Liver (tissue), 8 donors: ENCODE measurements at regions not wholly inside any gene's neighbourhood (a gene's known extent, or its start where the extent isn't known, plus 50 kb on each side); places are given as distances from the start of the nearest gene placed in this dataset.

Source experiments
- DNase-seq: peaks from one replicate; pipeline ENCODE4 v3.0.0-alpha.2; 2017; ENCODE audit warnings: low spot score
- H3K27ac ChIP-seq, 2 donors: one replicate each; pipeline ENCODE4 v1.7.0; 2013; ENCODE audit warnings: inconsistent platforms in 2 of 2, low read length in 2 of 2, control low read depth in 1 of 2, low read depth in 1 of 2, mild to moderate bottlenecking in 1 of 2
- H3K27me3 ChIP-seq, 4 donors: one replicate each; pipeline versions ENCODE4 v1.6.1 to v1.7.0; 2013; ENCODE audit warnings: low read length in 3 of 4, inconsistent platforms in 1 of 4, mild to moderate bottlenecking in 1 of 4, moderate library complexity in 1 of 4; ENCODE audit not compliant: control insufficient read depth in 4 of 4, insufficient read depth in 4 of 4
- H3K36me3 ChIP-seq, 4 donors: one replicate each; pipeline versions ENCODE4 v1.6.1 to v1.7.0; 2013; ENCODE audit warnings: low read length in 3 of 4, mild to moderate bottlenecking in 3 of 4, low read depth in 1 of 4, moderate library complexity in 1 of 4; ENCODE audit not compliant: control insufficient read depth in 4 of 4, insufficient read depth in 3 of 4
- H3K4me1 ChIP-seq, 4 donors: one replicate each; pipeline versions ENCODE4 v1.6.1 to v1.7.0; 2013; ENCODE audit warnings: low read length in 3 of 4, mild to moderate bottlenecking in 3 of 4, moderate library complexity in 1 of 4; ENCODE audit not compliant: control insufficient read depth in 4 of 4, insufficient read depth in 4 of 4
- H3K4me3 ChIP-seq, 3 donors: one replicate each; pipeline versions ENCODE4 v1.6.1 to v1.7.0; 2013; ENCODE audit warnings: low read length in 3 of 3, control low read depth in 1 of 3, low read depth in 1 of 3, mild to moderate bottlenecking in 1 of 3
- H3K9ac ChIP-seq, 2 donors: one replicate each; pipeline ENCODE4 v1.7.0; 2013; ENCODE audit warnings: low read length in 2 of 2, mild to moderate bottlenecking in 2 of 2, moderate library complexity in 2 of 2, control low read depth in 1 of 2, low read depth in 1 of 2
- H3K9me3 ChIP-seq, 4 donors: one replicate each; pipeline versions ENCODE4 v1.6.1 to v1.7.0; 2013; ENCODE audit warnings: low read length in 3 of 4; ENCODE audit not compliant: control insufficient read depth in 4 of 4
- EGR1 ChIP-seq, 2 donors: IDR thresholded peaks; 2 replicates each; pipeline ENCODE4 v1.6.1; 2016 to 2018; ENCODE audit warnings: antibody characterized with exemption in 2 of 2, low read depth in 2 of 2
- FOXA1 ChIP-seq: IDR thresholded peaks from 2 replicates; pipeline ENCODE4 v1.6.1; 2016; ENCODE audit warnings: antibody characterized with exemption
- FOXA2 ChIP-seq: IDR thresholded peaks from 2 replicates; pipeline ENCODE4 v1.6.1; 2016; ENCODE audit warnings: antibody characterized with exemption
- GABPA ChIP-seq, 2 donors: IDR thresholded peaks in 1 of 2; conservative IDR thresholded peaks in 1 of 2; 2 replicates each; pipeline ENCODE4 v1.6.1; 2016; ENCODE audit warnings: antibody characterized with exemption in 2 of 2, mild to moderate bottlenecking in 1 of 2, moderate library complexity in 1 of 2
- HNF4A ChIP-seq, 2 donors: conservative IDR thresholded peaks; 2 replicates each; pipeline ENCODE4 v1.6.1; 2016; ENCODE audit warnings: antibody characterized with exemption in 2 of 2, mild to moderate bottlenecking in 2 of 2
- HNF4G ChIP-seq: IDR thresholded peaks from 2 replicates; pipeline ENCODE4 v1.6.1; 2016; ENCODE audit warnings: antibody characterized with exemption
- JUND ChIP-seq, 2 donors: IDR thresholded peaks; 2 replicates each; pipeline ENCODE4 v1.6.1; 2016; ENCODE audit warnings: antibody characterized with exemption in 2 of 2
- NR2F2 ChIP-seq: IDR thresholded peaks from 2 replicates; pipeline ENCODE4 v1.6.1; 2016; ENCODE audit warnings: antibody characterized with exemption
- RAD21 ChIP-seq, 2 donors: IDR thresholded peaks; 2 replicates each; pipeline ENCODE4 v1.6.1; 2016; ENCODE audit warnings: antibody characterized with exemption in 2 of 2, mild to moderate bottlenecking in 2 of 2
- RXRA ChIP-seq, 2 donors: IDR thresholded peaks; 2 replicates each; pipeline ENCODE4 v1.6.1; 2017 to 2018; ENCODE audit warnings: antibody characterized with exemption in 2 of 2, mild to moderate bottlenecking in 1 of 2
- SP1 ChIP-seq: IDR thresholded peaks from 2 replicates; pipeline ENCODE4 v1.6.1; 2018; ENCODE audit warnings: antibody characterized with exemption, mild to moderate bottlenecking
- TAF1 ChIP-seq: conservative IDR thresholded peaks from 2 replicates; pipeline ENCODE4 v1.6.1; 2016; ENCODE audit warnings: antibody characterized with exemption, mild to moderate bottlenecking
- WGBS: extraction: QIAGEN DNeasy Blood & Tissue Kit; methylation state at CpG from one replicate; pipeline ENCODE4 v1.1.7; 2013; 5-methylcytosine and 5-hydroxymethylcytosine counted together
- TF ChIP-seq, protein P1 (sequence below): fragments of 150-350 bp; IDR thresholded peaks from 2 replicates; pipeline ENCODE4 v1.5.1; 2017; ENCODE audit warnings: improper control_type of control experiment, low read depth, low read length; ENCODE audit not compliant: missing input control
- TF ChIP-seq, protein P2 (sequence below): IDR thresholded peaks from 2 replicates; pipeline ENCODE4 v1.6.1; 2016; ENCODE audit warnings: antibody characterized with exemption, mild to moderate bottlenecking
- TF ChIP-seq, protein P3 (sequence below): IDR thresholded peaks from 2 replicates; pipeline ENCODE4 v1.6.1; 2016; ENCODE audit warnings: antibody characterized with exemption
- TF ChIP-seq, protein P4 (sequence below): IDR thresholded peaks from 2 replicates; pipeline ENCODE4 v1.6.1; 2016; ENCODE audit warnings: antibody characterized with exemption
- donor health status: healthy.
- donor health status: healthy.
- donor health status: healthy.
- donor health status: healthy.
- donor health status: healthy.

DNA sequence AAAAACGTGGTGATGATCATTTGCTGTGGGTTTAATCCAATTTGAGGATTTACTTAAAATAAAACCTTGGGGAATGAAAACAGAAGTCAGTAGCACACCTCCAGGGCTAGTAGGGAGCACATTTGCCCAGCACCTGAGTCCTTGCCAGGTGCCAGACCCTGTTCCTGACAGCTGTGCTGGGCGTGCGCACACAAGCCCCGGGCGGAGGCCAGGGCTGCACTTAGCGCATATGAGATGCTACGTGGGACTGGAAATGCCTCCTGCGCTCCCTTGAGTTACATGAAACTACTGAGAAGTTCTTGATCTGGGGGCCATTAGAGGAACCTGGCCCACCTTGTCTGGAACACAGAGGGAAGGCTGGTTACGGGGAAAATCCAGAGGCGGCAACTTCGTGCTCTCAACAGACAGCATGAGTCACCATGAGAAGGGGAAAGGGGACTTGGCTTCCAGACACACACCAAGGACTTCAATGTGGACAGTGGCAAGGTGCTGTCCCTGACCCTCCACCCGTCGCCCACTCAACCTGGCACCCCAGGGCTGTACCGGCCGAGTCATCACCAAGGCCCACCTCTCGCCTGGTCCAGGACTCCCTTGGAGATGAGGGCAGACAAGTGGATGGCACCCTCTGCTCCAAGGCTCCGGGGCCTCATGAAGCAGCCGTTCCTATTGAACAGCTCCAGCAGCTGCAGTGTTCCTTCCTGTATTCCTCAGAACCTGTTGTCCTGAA, 1468.6 kb downstream of the BRD1 start:
- H3K27me3 ChIP-seq = peaks cover 0 to 8% (median 0%) of the 10 kb centered on the region in 4 donors
- H3K36me3 ChIP-seq = no peaks in the 10 kb centered on the region
- no peak overlapping the region for H3K27ac ChIP-seq
- no peak for DNase-seq
- no peak for TF ChIP-seq FOXA2
- TF ChIP-seq, protein P1, sequence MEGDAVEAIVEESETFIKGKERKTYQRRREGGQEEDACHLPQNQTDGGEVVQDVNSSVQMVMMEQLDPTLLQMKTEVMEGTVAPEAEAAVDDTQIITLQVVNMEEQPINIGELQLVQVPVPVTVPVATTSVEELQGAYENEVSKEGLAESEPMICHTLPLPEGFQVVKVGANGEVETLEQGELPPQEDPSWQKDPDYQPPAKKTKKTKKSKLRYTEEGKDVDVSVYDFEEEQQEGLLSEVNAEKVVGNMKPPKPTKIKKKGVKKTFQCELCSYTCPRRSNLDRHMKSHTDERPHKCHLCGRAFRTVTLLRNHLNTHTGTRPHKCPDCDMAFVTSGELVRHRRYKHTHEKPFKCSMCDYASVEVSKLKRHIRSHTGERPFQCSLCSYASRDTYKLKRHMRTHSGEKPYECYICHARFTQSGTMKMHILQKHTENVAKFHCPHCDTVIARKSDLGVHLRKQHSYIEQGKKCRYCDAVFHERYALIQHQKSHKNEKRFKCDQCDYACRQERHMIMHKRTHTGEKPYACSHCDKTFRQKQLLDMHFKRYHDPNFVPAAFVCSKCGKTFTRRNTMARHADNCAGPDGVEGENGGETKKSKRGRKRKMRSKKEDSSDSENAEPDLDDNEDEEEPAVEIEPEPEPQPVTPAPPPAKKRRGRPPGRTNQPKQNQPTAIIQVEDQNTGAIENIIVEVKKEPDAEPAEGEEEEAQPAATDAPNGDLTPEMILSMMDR = no peak
- TF ChIP-seq SP1 = no peak
- TF ChIP-seq EGR1 (IDR thresholded peaks at IDR 0.05; ENCODE audit: low read depth in 2 of 2) = no peak
- TF ChIP-seq, protein P2, sequence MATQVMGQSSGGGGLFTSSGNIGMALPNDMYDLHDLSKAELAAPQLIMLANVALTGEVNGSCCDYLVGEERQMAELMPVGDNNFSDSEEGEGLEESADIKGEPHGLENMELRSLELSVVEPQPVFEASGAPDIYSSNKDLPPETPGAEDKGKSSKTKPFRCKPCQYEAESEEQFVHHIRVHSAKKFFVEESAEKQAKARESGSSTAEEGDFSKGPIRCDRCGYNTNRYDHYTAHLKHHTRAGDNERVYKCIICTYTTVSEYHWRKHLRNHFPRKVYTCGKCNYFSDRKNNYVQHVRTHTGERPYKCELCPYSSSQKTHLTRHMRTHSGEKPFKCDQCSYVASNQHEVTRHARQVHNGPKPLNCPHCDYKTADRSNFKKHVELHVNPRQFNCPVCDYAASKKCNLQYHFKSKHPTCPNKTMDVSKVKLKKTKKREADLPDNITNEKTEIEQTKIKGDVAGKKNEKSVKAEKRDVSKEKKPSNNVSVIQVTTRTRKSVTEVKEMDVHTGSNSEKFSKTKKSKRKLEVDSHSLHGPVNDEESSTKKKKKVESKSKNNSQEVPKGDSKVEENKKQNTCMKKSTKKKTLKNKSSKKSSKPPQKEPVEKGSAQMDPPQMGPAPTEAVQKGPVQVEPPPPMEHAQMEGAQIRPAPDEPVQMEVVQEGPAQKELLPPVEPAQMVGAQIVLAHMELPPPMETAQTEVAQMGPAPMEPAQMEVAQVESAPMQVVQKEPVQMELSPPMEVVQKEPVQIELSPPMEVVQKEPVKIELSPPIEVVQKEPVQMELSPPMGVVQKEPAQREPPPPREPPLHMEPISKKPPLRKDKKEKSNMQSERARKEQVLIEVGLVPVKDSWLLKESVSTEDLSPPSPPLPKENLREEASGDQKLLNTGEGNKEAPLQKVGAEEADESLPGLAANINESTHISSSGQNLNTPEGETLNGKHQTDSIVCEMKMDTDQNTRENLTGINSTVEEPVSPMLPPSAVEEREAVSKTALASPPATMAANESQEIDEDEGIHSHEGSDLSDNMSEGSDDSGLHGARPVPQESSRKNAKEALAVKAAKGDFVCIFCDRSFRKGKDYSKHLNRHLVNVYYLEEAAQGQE = no peak
- no peak for TF ChIP-seq GABPA (IDR thresholded peaks at IDR 0.05 in 1 of 2, conservative IDR thresholded peaks at IDR 0.05 in 1 of 2)
- no peak for TF ChIP-seq HNF4G
- TF ChIP-seq, protein P3, sequence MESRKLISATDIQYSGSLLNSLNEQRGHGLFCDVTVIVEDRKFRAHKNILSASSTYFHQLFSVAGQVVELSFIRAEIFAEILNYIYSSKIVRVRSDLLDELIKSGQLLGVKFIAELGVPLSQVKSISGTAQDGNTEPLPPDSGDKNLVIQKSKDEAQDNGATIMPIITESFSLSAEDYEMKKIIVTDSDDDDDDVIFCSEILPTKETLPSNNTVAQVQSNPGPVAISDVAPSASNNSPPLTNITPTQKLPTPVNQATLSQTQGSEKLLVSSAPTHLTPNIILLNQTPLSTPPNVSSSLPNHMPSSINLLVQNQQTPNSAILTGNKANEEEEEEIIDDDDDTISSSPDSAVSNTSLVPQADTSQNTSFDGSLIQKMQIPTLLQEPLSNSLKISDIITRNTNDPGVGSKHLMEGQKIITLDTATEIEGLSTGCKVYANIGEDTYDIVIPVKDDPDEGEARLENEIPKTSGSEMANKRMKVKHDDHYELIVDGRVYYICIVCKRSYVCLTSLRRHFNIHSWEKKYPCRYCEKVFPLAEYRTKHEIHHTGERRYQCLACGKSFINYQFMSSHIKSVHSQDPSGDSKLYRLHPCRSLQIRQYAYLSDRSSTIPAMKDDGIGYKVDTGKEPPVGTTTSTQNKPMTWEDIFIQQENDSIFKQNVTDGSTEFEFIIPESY = no peak
- no peak for TF ChIP-seq FOXA1
- TF ChIP-seq, protein P4, sequence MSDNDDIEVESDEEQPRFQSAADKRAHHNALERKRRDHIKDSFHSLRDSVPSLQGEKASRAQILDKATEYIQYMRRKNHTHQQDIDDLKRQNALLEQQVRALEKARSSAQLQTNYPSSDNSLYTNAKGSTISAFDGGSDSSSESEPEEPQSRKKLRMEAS = no peak
- TF ChIP-seq HNF4A (conservative IDR thresholded peaks at IDR 0.05) = no peak
- no peak for TF ChIP-seq JUND (IDR thresholded peaks at IDR 0.05)
- no peak for TF ChIP-seq TAF1
- no peak for TF ChIP-seq RAD21 (IDR thresholded peaks at IDR 0.05)
- H3K4me3 ChIP-seq = no peak overlapping the region
- 88% methylated on average over 18 of the region's 18 CpGs for WGBS
- no peaks in the 10 kb centered on the region for H3K4me1 ChIP-seq
- no peak overlapping the region for H3K9ac ChIP-seq
- no peaks in the 10 kb centered on the region for H3K9me3 ChIP-seq

DNA sequence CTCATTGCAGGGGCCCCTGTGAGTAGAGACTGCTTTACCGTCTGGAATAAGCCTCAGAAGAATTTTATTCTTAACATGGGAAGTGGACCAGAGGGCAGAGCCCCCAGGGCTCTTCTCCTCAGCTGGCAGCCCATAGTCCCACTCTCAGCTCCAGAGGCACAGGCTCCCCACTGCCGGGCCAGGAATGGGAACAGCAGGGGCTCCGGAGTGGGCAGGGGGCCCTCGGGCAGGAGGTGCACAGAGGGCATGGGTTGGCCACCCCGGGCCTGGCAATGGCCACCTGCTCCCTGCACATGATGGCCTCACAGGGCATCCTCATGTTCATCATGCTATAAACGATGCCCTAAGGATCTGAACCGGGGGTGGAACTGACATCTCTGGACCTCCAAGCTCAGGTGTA, 1469.7 kb downstream of the BRD1 start:
- no peak overlapping the region for H3K27ac ChIP-seq

More for the DNA sequence above, 1469.7 kb downstream of the BRD1 start:
- WGBS = 74% methylated on average over 7 of the region's 7 CpGs
- TF ChIP-seq, protein P4 = no peak
- TF ChIP-seq NR2F2 (no peak), SP1 (no peak), JUND (IDR thresholded peaks at IDR 0.05) (no peak), HNF4A (conservative IDR thresholded peaks at IDR 0.05) (no peak), TAF1 (no peak), GABPA (IDR thresholded peaks at IDR 0.05 in 1 of 2, conservative IDR thresholded peaks at IDR 0.05 in 1 of 2) (no peak), RXRA (IDR thresholded peaks at IDR 0.05) (no peak)
- TF ChIP-seq, protein P1 = no peak
- H3K4me3 ChIP-seq = no peak overlapping the region
- H3K4me1 ChIP-seq = no peaks in the 10 kb centered on the region
- H3K36me3 ChIP-seq = no peaks in the 10 kb centered on the region
- no peak overlapping the region for H3K9ac ChIP-seq
- no peak for DNase-seq
- H3K27me3 ChIP-seq = peaks cover 0 to 8% (median 0%) of the 10 kb centered on the region in 4 donors
- no peaks in the 10 kb centered on the region for H3K9me3 ChIP-seq
